Endodermal cell (in vitro differentiated cells): ENCODE measurements at regions not wholly inside any gene's neighbourhood (a gene's known extent, or its start where the extent isn't known, plus 50 kb on each side); places are given as distances from the start of the nearest gene placed in this dataset.

Experiments
- DNase-seq: peaks from one replicate; pipeline ENCODE4 v3.0.0-alpha.2; 2017
- H3K27ac ChIP-seq: 2 replicates; pipeline ENCODE4 v1.5.1; 2013; ENCODE audit warnings: mild to moderate bottlenecking, low read depth, low read length, moderate library complexity
- H3K27me3 ChIP-seq: 2 replicates; pipeline ENCODE4 v1.6.1; 2013; ENCODE audit warnings: mild to moderate bottlenecking, low read length, moderate library complexity; ENCODE audit not compliant: insufficient read depth, control insufficient read depth, poor library complexity, severe bottlenecking
- H3K36me3 ChIP-seq: 2 replicates; pipeline ENCODE4 v1.7.0; 2013; ENCODE audit warnings: mild to moderate bottlenecking, low read length, moderate library complexity; ENCODE audit not compliant: control insufficient read depth, insufficient read depth
- H3K4me1 ChIP-seq: one replicate; pipeline ENCODE4 v1.7.0; 2013; ENCODE audit warnings: low read length; ENCODE audit not compliant: control insufficient read depth, insufficient read depth
- H3K4me3 ChIP-seq: 2 replicates; pipeline ENCODE4 v1.5.1; 2013; ENCODE audit warnings: mild to moderate bottlenecking, low read length, moderate library complexity
- H3K9ac ChIP-seq: 2 replicates; pipeline ENCODE4 v1.6.1; 2013; ENCODE audit warnings: mild to moderate bottlenecking, low read length, moderate library complexity; ENCODE audit not compliant: poor library complexity, severe bottlenecking; ENCODE audit errors: extremely low read depth
- H3K9me3 ChIP-seq: 2 replicates; pipeline ENCODE4 v1.6.1; 2013; ENCODE audit warnings: mild to moderate bottlenecking, low read length, moderate library complexity; ENCODE audit not compliant: control insufficient read depth
- H3K27ac Mint-ChIP-seq: 2 replicates; pipeline ENCODE4 v1.8.0; 2020; ENCODE audit warnings: mixed read lengths
- H3K27me3 Mint-ChIP-seq: 2 replicates; pipeline ENCODE4 v1.8.0; 2021; ENCODE audit warnings: mild to moderate bottlenecking, mixed read lengths; ENCODE audit not compliant: insufficient read depth
- H3K36me3 Mint-ChIP-seq: 2 replicates; pipeline ENCODE4 v1.8.0; 2020; ENCODE audit warnings: low read depth, mixed read lengths
- H3K4me1 Mint-ChIP-seq: 2 replicates; pipeline ENCODE4 v1.8.0; 2020; ENCODE audit warnings: mixed read lengths
- H3K4me3 Mint-ChIP-seq: 2 replicates; pipeline ENCODE4 v1.8.0; 2020; ENCODE audit warnings: mild to moderate bottlenecking, moderate library complexity, mixed read lengths
- H3K9me3 Mint-ChIP-seq: 2 replicates; pipeline ENCODE4 v1.8.0; 2020; ENCODE audit warnings: mild to moderate bottlenecking, mixed read lengths
- CTCF ChIP-seq: fragments of 200-600 bp; sonication (generic); conservative IDR thresholded peaks from 2 replicates; pipeline ENCODE4 v1.5.0; 2021; ENCODE audit warnings: antibody characterized with exemption, mild to moderate bottlenecking
- WGBS, 2 experiments: methylation state at CpG; one replicate each; pipeline versions ENCODE4 v1.1.5 to v1.1.7; 2013; ENCODE audit warnings: missing lambda C conversion rate in 2 of 2, mixed read lengths in 1 of 2; ENCODE audit not compliant: insufficient coverage in 1 of 2, insufficient read length in 1 of 2; 5-methylcytosine and 5-hydroxymethylcytosine counted together

GRCh38 chr11:122594986-122595645, 60.4 kb upstream of the UBASH3B start:
- H3K36me3 ChIP-seq: no peaks in the 10 kb centered on the region
- Mint-ChIP-seq H3K36me3 (no peaks in the 10 kb centered on the region), H3K4me1 (peaks cover 16% of the 10 kb centered on the region), H3K4me3 (no peak overlapping the region), H3K9me3 (no peaks in the 10 kb centered on the region), H3K27me3 (peaks cover 4% of the 10 kb centered on the region), H3K27ac (no peak overlapping the region)
- H3K9me3 ChIP-seq: no peaks in the 10 kb centered on the region
- H3K9ac ChIP-seq: no peak overlapping the region
- no peak overlapping the region for H3K4me3 ChIP-seq
- H3K4me1 ChIP-seq: no peaks in the 10 kb centered on the region
- no peak for DNase-seq
- no peak overlapping the region for H3K27ac ChIP-seq
- 94 to 100% methylated on average over 1 to 3 of the region's 3 CpGs for WGBS, 2 experiments
- no peak for TF ChIP-seq CTCF
- H3K27me3 ChIP-seq: no peaks in the 10 kb centered on the region

GRCh38 chr11:122593473-122594420, 61.8 kb upstream of the UBASH3B start:
- Mint-ChIP-seq H3K9me3 (no peaks in the 10 kb centered on the region), H3K4me1 (peaks cover 11% of the 10 kb centered on the region), H3K27me3 (peaks cover 4% of the 10 kb centered on the region), H3K27ac (no peak overlapping the region), H3K36me3 (no peaks in the 10 kb centered on the region), H3K4me3 (no peak overlapping the region)
- Histone ChIP-seq H3K9ac (no peak overlapping the region), H3K27me3 (no peaks in the 10 kb centered on the region), H3K4me3 (no peak overlapping the region), H3K27ac (no peak overlapping the region), H3K9me3 (no peaks in the 10 kb centered on the region), H3K36me3 (no peaks in the 10 kb centered on the region), H3K4me1 (no peaks in the 10 kb centered on the region)
- DNase-seq: no peak
- 89 to 91% methylated on average over 2 to 4 of the region's 4 CpGs for WGBS, 2 experiments
- no peak for TF ChIP-seq CTCF

DNA sequence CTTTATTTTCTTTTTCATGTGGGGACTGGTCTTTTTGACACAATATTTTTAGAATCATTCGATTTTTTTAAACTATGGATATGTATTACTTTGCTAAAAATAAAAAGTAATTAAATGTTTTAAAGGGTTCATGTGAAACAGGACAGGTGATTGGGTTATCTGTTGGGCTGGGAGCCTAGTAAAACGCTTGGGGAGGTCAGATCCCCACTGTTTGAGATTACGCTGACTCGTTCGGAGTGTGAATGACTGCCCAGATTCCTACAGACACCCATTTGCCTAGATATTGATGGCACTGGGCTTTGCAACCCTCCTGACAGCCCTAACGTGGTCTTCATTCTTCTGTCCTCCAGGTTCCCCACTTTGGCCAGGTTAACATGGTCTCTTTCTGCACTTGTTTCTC, 62.9 kb upstream of the UBASH3B start:
- WGBS, 2 experiments: 89 to 90% methylated on average over 5 to 6 of the region's 6 CpGs
- no peak for DNase-seq
- Histone ChIP-seq H3K27me3 (no peaks in the 10 kb centered on the region), H3K4me3 (no peak overlapping the region), H3K9me3 (no peaks in the 10 kb centered on the region), H3K4me1 (no peaks in the 10 kb centered on the region), H3K36me3 (no peaks in the 10 kb centered on the region), H3K9ac (no peak overlapping the region), H3K27ac (no peak overlapping the region)
- no peaks in the 10 kb centered on the region for H3K9me3 Mint-ChIP-seq
- H3K27ac Mint-ChIP-seq: no peak overlapping the region
- H3K4me3 Mint-ChIP-seq: no peak overlapping the region
- no peak for TF ChIP-seq CTCF
- peaks cover 11% of the 10 kb centered on the region for H3K4me1 Mint-ChIP-seq
- no peaks in the 10 kb centered on the region for H3K36me3 Mint-ChIP-seq
- H3K27me3 Mint-ChIP-seq: peaks cover 4% of the 10 kb centered on the region
